Vagina (tissue), 2 donors: ENCODE measurements at regions not wholly inside any gene's neighbourhood (a gene's known extent, or its start where the extent isn't known, plus 50 kb on each side); places are given as distances from the start of the nearest gene placed in this dataset.

ENCODE experiments used
- DNase-seq, 2 donors: peaks; one replicate each; pipeline ENCODE4 v3.0.0-alpha.2; 2017; ENCODE audit errors: extremely low spot score in 2 of 2
- H3K27ac ChIP-seq: fragments of 200-600 bp; sonication (generic); one replicate; pipeline ENCODE4 v1.5.1; 2019
- H3K27me3 ChIP-seq: fragments of 200-600 bp; sonication (generic); one replicate; pipeline ENCODE4 v1.5.1; 2019
- H3K36me3 ChIP-seq, 2 donors: fragments of 200-600 bp; sonication (generic); one replicate each; pipeline ENCODE4 v1.5.1; 2017 to 2019
- H3K4me1 ChIP-seq: fragments of 200-600 bp; sonication (generic); one replicate; pipeline ENCODE4 v1.5.1; 2019
- H3K4me3 ChIP-seq, 2 donors: fragments of 200-600 bp; sonication (generic); 1 replicate in 1 of 2; 2 replicates in 1 of 2; pipeline ENCODE4 v1.5.1; 2016 to 2019
- H3K9me3 ChIP-seq: fragments of 200-600 bp; sonication (generic); one replicate; pipeline ENCODE4 v1.5.1; 2019
- CTCF ChIP-seq, 3 experiments: fragments of 450-650 bp in 2 of 3; fragments of 200-600 bp in 1 of 3; sonication (generic) in 1 of 3; IDR thresholded peaks; one replicate each; pipeline ENCODE4 v1.5.1; 2017 to 2019; ENCODE audit warnings: antibody characterized with exemption in 3 of 3, mild to moderate bottlenecking in 2 of 3, moderate library complexity in 2 of 3
- POLR2A ChIP-seq, 2 donors: fragments of 450-650 bp; IDR thresholded peaks; one replicate each; pipeline ENCODE4 v1.6.1; 2017; ENCODE audit warnings: antibody characterized with exemption in 2 of 2, mild to moderate bottlenecking in 2 of 2, moderate library complexity in 2 of 2
- POLR2AphosphoS5 ChIP-seq, 2 donors: sonication (generic); formaldehyde crosslinking; IDR thresholded peaks; one replicate each; pipeline ENCODE4 v1.9.0; 2017; ENCODE audit warnings: antibody characterized with exemption in 2 of 2, mild to moderate bottlenecking in 2 of 2, low read depth in 1 of 2; ENCODE audit not compliant: insufficient read depth in 1 of 2
- intact Hi-C: fragments of 100-400 bp; cut with DNase I; formaldehyde crosslinking; loops from one replicate; pipeline ENCODE4 v1.15.1; 2023

- H3K27me3 ChIP-seq: no peaks in the 10 kb centered on the region
- no peaks in the 10 kb centered on the region for H3K9me3 ChIP-seq
- H3K4me1 ChIP-seq: no peaks in the 10 kb centered on the region
- DNase-seq: no peak
- no peak overlapping the region for H3K27ac ChIP-seq
- TF ChIP-seq POLR2AphosphoS5 (IDR thresholded peaks at IDR 0.05; ENCODE audit: insufficient read depth in 1 of 2, low read depth in 1 of 2) (no peak), POLR2A (IDR thresholded peaks at IDR 0.05) (no peak), CTCF (IDR thresholded peaks at IDR 0.05) (no peak)
- H3K36me3 ChIP-seq: no peaks in the 10 kb centered on the region
- intact Hi-C loops: no loop called here
- no peak overlapping the region for H3K4me3 ChIP-seq
These were observed 449.5 kb upstream of the PKDCC start for GRCh38 chr2:41598161-41598894.

- H3K27ac ChIP-seq: no peak overlapping the region
- TF ChIP-seq POLR2A (IDR thresholded peaks at IDR 0.05) (no peak), POLR2AphosphoS5 (IDR thresholded peaks at IDR 0.05; ENCODE audit: insufficient read depth in 1 of 2, low read depth in 1 of 2) (no peak), CTCF (IDR thresholded peaks at IDR 0.05) (no peak)
- intact Hi-C loops: no loop called here
- DNase-seq: no peak
- H3K27me3 ChIP-seq: no peaks in the 10 kb centered on the region
- H3K4me3 ChIP-seq: no peak overlapping the region
- no peaks in the 10 kb centered on the region for H3K4me1 ChIP-seq
- no peaks in the 10 kb centered on the region for H3K9me3 ChIP-seq
- H3K36me3 ChIP-seq: no peaks in the 10 kb centered on the region
These were observed 447.4 kb upstream of the PKDCC start for GRCh38 chr2:41600460-41600859.

GRCh38 chr2:41602341-41602740 lies 445.5 kb upstream of the PKDCC start:
- Histone ChIP-seq H3K27ac (no peak overlapping the region), H3K4me3 (no peak overlapping the region), H3K4me1 (no peaks in the 10 kb centered on the region), H3K9me3 (no peaks in the 10 kb centered on the region), H3K36me3 (no peaks in the 10 kb centered on the region), H3K27me3 (no peaks in the 10 kb centered on the region)
- no peak for DNase-seq
- TF ChIP-seq POLR2AphosphoS5 (IDR thresholded peaks at IDR 0.05; ENCODE audit: insufficient read depth in 1 of 2, low read depth in 1 of 2): no peak
- no peak for TF ChIP-seq CTCF (IDR thresholded peaks at IDR 0.05)
- no peak for TF ChIP-seq POLR2A (IDR thresholded peaks at IDR 0.05)
- intact Hi-C loops: no loop called here

GRCh38 chr2:41605311-41605710 lies 442.5 kb upstream of the PKDCC start:
- no peak overlapping the region for H3K27ac ChIP-seq

More at GRCh38 chr2:41605311-41605710, 442.5 kb upstream of the PKDCC start:
- intact Hi-C loops: no loop called here
- no peak for DNase-seq
- no peak overlapping the region for H3K4me3 ChIP-seq
- no peaks in the 10 kb centered on the region for H3K27me3 ChIP-seq
- H3K4me1 ChIP-seq: no peaks in the 10 kb centered on the region
- H3K9me3 ChIP-seq: no peaks in the 10 kb centered on the region
- TF ChIP-seq POLR2AphosphoS5 (IDR thresholded peaks at IDR 0.05; ENCODE audit: insufficient read depth in 1 of 2, low read depth in 1 of 2): no peak
- no peak for TF ChIP-seq POLR2A (IDR thresholded peaks at IDR 0.05)
- TF ChIP-seq CTCF (IDR thresholded peaks at IDR 0.05): no peak
- H3K36me3 ChIP-seq: no peaks in the 10 kb centered on the region
